PC-3 (cell line): ENCODE measurements at regions not wholly inside any gene's neighbourhood (a gene's known extent, or its start where the extent isn't known, plus 50 kb on each side); places are given as distances from the start of the nearest gene placed in this dataset.

Experiments used
- EZH2 ChIP-seq: fragments of 300-600 bp; sonication (generic); IDR thresholded peaks from one replicate; pipeline ENCODE4 v1.6.1; 2017; ENCODE audit warnings: antibody characterized with exemption, mild to moderate bottlenecking, low read length; ENCODE audit not compliant: unreplicated experiment
- TF ChIP-seq, protein P1 (sequence below): fragments of 300-600 bp; sonication (generic); conservative IDR thresholded peaks from 2 replicates; pipeline ENCODE4 v1.5.1; 2017; ENCODE audit warnings: antibody characterized with exemption, low read depth, mild to moderate bottlenecking, low read length

DNA sequence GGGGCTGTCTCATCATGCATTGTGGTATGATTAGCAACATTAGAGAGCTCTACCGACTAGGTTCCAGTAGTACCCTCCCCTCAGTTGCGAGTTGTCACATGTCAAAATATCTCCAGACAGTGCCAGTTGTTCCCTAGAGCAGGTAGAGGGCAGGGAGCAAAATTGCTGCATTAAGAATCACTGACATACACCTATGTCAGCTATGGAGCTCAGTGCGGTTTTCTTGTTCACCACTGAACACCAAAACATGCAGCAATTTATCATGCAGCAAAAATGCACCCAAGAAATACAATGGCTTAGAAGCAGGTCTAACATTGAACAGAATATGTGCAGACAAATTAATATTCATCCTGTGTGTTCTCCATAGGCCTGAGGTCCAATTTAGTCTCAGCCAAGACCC is 186.9 kb upstream of the STARD13 start:
- TF ChIP-seq, protein P1, sequence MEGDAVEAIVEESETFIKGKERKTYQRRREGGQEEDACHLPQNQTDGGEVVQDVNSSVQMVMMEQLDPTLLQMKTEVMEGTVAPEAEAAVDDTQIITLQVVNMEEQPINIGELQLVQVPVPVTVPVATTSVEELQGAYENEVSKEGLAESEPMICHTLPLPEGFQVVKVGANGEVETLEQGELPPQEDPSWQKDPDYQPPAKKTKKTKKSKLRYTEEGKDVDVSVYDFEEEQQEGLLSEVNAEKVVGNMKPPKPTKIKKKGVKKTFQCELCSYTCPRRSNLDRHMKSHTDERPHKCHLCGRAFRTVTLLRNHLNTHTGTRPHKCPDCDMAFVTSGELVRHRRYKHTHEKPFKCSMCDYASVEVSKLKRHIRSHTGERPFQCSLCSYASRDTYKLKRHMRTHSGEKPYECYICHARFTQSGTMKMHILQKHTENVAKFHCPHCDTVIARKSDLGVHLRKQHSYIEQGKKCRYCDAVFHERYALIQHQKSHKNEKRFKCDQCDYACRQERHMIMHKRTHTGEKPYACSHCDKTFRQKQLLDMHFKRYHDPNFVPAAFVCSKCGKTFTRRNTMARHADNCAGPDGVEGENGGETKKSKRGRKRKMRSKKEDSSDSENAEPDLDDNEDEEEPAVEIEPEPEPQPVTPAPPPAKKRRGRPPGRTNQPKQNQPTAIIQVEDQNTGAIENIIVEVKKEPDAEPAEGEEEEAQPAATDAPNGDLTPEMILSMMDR: no peak
- TF ChIP-seq EZH2: no peak
